GM18870 (cell line): ENCODE measurements at regions not wholly inside any gene's neighbourhood (a gene's known extent, or its start where the extent isn't known, plus 50 kb on each side); places are given as distances from the start of the nearest gene placed in this dataset.
A peak's percentile ranks its signal among the peaks of the same experiment; 100 is the strongest.

Experiments used
- ATAC-seq: cut with Tn5 transposase; IDR thresholded peaks from one replicate; pipeline ENCODE4 v1.9.1; 2021; ENCODE audit warnings: moderate library complexity; ENCODE audit not compliant: unreplicated experiment

DNA sequence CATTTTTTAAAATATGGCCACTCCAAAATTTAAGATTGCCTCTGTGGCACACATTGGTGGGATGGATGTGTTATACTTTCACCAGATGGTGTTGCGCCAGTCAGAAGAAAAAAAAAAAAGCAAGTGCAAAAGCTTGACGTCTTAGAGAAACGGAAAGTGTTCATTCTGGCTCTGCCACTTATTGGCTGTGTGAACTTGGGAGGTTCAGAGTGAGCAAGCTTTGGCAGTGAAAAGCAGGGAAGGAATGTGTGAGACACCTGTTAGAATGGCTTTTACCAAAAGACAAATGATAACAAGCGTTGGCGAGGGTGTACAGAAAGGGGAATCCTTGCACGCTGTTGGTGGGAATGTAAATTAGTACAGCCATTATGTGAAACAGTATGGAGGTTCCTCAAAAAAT lies 298.0 kb downstream of the TMEM114 start:
- no peak for ATAC-seq

DNA sequence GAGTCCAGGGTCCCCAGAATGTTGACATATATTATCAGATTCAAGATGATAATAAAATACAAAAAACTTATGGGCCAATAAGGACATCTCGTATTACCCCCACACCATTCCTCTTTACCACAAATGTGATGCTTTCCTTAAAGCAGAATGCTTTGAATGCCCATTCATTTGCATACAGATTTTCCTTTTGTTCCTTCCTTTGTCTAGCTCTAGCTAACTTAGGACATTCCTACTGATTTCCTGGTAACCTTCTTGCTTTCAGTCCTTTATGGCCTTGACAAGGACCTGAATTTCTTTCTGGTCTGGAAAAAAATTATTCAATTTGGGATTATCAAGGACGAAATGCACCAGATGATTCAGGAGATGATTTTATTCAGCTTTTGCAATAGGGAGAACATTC lies 304.0 kb downstream of the TMEM114 start:
- ATAC-seq: no peak

- no peak for ATAC-seq
Measured at GRCh38 chr16:8283195-8283594, 307.1 kb downstream of the TMEM114 start.

DNA sequence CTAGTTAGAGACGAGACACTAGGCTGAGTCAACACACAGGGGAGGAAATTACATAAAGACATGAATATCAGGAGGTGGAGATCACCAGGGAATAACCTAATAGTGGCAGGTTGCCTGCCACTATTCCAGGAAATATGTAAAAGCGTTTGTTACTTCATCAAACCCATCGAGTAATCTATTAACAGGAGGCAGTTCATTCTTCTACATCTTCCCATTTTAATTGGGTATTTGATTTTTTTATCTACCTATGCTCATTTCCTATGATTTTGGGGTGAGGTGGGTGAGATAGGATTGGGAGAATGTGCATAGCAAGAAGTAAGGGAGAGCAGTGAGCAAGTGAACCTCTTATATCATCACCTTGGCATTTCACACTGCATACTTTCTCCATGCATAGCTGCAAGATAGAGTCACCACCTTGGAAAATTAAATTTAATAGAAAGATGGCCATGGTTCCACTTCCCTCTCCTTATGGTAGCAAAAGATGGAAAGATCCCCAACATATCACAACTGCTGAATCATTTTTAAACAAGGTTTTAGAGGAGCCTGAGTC lies 312.2 kb downstream of the TMEM114 start:
- no peak for ATAC-seq

DNA sequence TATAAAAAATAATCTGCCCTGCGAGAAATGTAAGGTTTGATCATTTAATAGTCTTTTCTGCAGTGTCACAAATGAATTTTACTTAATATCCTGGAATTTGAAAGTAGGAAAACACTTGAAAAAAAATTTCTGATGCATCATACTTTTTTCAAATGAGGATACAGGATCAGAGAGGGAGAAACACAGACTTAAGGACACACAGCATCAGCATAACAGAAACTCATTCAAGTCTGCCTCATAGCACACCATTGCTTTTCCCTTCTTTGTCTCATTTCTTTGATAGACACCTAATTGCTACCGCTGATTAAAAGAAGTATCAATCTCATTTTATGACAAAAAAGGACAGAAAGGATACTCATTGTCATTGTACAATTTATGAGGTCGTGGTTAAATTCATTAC lies 319.0 kb downstream of the TMEM114 start:
- no peak for ATAC-seq

GRCh38 chr16:8262299-8262698 lies 328.0 kb downstream of the TMEM114 start:
- no peak for ATAC-seq

DNA sequence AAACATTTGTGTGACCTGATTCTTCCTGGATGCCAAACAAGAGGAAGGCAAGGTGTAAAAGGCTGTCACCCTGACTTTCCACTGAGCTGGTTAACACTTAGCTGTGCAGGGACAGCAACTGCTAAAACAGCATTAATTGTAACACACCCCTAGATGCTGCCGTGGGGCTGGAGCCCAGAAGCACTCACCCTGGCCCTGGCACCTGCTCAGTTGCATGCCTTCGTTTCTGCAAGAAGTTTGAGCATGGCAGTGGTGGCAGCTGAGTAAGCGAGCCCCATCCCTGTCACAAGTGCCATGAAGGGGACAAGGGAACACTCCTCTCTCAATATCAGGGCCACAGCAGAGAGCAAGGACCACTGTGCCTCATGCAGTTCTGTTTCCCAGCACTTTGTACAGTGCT lies 330.2 kb downstream of the TMEM114 start:
- ATAC-seq: no peak

DNA sequence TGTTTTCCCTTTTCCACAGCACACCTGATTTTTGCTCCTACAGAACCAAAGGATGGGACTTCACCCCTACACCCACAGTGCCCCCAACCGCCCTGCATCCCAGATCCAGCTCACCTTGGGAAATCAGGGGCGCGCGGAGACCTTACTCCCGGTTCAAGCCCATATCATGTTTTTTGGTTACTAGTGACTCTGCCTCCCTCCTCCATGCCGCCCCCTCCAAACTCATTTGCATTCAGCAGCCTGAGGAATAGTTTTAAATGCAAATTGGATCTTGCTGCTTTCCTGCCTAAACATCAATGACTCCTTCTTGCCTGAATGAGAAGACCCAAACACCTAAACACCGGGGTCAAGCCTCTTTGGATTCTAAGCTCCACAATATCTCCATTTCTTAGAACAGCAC lies 331.8 kb downstream of the TMEM114 start:
- ATAC-seq: no peak

- no peak for ATAC-seq
Measured at GRCh38 chr16:8257561-8257960, 332.8 kb downstream of the TMEM114 start.

DNA sequence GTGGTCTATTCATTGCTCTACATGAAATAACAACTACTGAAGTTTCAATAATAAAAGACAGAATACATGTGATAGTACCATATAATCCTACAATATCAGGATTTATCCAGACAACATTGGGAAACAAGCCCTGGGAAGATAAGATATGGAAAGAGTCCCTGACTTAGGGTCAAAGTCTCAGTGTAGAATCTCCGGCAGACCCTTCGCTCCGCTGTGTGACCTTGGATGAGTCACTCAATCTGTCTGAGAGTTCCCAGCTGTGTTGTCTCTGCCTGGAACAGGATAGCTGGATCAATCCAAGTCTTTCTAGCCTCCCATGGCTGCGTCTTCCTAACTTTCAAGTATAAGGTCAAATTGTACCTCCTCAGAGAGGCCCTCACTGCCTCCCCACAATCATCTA lies 335.9 kb downstream of the TMEM114 start:
- ATAC-seq: no peak

DNA sequence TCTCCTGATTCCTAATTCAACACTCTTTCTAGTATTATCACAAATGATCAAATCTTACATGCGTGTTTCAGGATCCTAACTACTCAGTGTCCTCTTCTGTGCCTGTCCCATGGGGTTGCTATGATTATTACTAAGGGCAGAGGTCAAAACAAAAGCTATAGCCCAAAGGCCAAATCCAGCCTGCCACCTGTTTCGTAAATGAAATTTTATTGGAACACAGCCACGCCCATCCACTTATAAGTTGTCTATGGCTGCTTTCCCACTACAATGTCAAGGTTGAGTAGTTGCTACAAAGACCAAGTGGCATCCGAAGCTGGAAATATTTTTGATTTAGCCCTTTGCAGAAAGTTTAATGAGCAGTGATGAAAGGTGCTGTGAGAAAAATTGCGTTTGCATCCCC lies 336.6 kb downstream of the TMEM114 start:
- no peak for ATAC-seq

DNA sequence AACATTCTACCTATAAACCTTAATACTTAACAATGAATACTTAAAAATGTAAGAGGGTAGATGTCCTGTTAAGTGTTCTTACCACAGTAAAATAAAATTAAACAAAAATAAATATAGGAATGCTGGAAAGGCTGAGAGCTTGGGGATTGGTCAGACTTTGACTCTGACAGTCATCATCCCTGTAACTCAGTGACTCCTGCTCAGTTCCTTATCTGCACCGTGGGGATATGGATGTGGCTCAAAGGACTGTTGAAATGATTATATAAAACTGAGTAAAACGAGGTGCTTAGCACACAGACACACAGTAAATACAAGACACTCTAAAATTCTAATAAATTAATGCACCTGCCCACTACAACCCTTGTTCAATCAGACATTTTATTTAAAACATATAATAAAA lies 338.6 kb downstream of the TMEM114 start:
- no peak for ATAC-seq

DNA sequence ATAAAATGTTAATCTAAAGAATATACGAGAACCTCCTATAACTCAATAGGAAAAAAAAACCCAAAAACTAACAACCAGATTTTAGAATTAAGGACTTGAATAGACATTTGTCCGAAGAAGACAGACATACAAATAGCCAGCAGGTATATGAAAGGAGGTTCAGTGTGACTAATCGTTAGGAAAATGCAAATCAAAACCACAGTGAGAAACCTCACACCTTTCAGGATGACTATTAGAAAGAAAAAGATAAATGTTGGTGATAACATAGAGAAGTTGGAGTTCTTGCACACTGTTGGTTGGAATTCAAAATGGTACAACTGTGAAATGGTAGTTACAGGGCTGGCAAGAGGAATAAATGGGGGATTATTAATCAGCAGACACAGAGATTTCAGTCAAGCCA lies 339.0 kb downstream of the TMEM114 start:
- peak; percentile 74 for ATAC-seq

DNA sequence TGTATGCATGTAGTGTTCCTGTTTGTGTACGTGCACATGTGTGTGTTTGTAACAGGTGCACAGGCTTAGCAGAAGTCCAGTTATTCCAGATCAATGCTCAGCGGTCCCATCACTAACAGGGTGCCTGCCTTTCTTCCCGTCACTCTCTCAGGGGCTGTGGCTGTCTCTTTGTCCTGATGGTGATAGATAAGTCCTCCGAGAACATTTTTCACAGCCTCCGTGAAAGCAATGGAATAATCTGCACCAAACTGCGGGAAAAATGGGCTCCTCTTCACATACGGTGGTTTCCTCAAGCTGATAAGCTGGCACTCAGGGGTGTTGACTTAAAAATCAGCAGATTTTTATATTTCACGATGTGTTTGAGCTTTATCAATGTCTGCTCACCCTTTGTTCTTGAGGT lies 342.3 kb downstream of the TMEM114 start:
- no peak for ATAC-seq

DNA sequence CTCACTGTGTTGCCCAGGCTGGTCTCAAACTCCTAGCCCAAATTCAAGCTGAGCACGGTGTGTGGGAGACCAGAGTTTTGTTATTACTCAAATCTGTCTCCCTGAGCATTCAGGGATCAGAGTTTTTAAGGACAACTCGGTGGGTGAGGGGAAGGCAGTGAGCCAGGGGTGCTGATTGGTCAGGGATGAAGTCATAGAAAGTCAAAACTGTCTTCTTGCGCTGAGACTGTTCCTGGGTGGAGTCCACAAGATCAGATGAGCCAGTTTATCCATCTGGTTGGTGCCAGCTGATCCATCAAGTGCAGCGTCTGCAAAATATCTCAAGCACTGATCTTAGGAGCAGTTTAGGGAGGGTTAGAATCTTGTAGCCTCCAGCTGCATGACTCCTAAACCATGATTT lies 346.3 kb downstream of the TMEM114 start:
- ATAC-seq: no peak

- no peak for ATAC-seq
Measured at GRCh38 chr16:8241408-8241807, 348.9 kb downstream of the TMEM114 start.

GRCh38 chr16:8239443-8239842 lies 350.9 kb downstream of the TMEM114 start:
- no peak for ATAC-seq

DNA sequence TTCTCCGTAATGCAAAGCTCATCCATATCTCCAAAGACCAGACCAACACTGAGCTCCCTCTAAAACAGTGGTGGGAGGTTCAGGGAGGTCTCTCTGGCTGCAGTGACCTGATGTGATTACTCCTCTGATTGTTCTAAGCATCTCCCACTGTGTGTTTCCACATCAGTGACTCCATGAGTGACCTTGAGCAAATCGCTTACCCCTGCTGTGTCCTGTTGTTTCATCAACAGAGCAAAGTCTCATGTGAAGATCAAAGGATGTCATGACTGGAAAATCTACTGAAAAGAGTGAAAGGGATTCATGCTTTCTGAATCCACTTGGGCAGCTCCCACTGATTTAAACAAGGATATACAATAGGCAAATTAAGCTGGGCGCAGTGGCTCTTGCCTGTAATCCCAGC lies 352.9 kb downstream of the TMEM114 start:
- ATAC-seq: no peak

- no peak for ATAC-seq
Measured at GRCh38 chr16:8236816-8237215, 353.5 kb downstream of the TMEM114 start.

DNA sequence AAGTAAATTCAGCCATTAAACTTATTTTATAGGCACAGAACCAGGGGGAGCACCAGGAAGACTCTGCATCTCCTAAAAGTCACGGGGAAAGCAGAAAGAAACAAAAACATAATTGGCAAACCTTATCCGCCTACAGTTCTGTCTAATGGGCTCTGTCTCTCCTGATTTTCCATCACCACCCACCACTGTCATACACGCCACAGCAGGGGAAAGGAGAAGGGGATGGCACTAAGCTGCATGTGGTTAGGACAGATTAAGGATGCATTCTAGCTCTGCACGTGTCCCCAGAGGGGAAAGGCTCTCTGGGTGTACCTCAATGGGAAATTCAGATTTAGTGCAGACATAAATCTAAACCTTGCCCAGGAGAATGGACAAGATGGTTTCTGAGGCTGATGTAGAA lies 359.8 kb downstream of the TMEM114 start:
- no peak for ATAC-seq

- no peak for ATAC-seq
Measured at GRCh38 chr16:8229011-8229520, 361.2 kb downstream of the TMEM114 start.

- ATAC-seq: no peak
Measured at GRCh38 chr16:8217201-8217600, 373.1 kb downstream of the TMEM114 start.

- ATAC-seq: no peak
Measured at GRCh38 chr16:8204769-8205168, 385.5 kb downstream of the TMEM114 start.

GRCh38 chr16:8204096-8204495 lies 386.2 kb downstream of the TMEM114 start:
- ATAC-seq: no peak
